ENCODE measurements at regions not wholly inside any gene's neighbourhood (a gene's known extent, or its start where the extent isn't known, plus 50 kb on each side); places are given as distances from the start of the nearest gene placed in this dataset.

- no peak for TF ChIP-seq CTCF (IDR thresholded peaks at IDR 0.05)
- no peak for TF ChIP-seq POLR2A (IDR thresholded peaks at IDR 0.05)
- no peak for TF ChIP-seq POLR2AphosphoS5 (IDR thresholded peaks at IDR 0.05)
Measured at GRCh38 chr6:74623027-74623426, 582.8 kb downstream of the COL12A1 start.
